ENCODE measurements at regions not wholly inside any gene's neighbourhood (a gene's known extent, or its start where the extent isn't known, plus 50 kb on each side); places are given as distances from the start of the nearest gene placed in this dataset.

DNA sequence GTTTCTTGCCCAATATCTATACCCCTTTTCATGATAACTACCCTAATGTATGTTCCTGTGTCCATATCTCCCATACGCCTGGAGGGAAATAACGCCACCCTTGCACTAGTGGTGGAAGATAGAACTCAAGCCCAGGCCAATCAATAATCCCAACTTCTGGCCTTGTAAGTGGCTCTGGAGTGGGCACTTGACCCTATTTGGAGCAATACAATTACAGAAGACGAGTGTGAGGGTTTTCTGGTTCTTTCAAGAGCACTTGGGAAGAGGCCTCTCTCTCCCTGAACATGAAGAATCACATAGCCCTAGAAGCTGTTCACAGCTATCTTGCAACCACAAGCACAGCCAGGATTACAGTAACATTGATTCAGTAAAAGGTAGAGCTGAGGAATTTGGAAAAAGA is 217.9 kb downstream of the RAB11FIP4 start:
- no peak for TF ChIP-seq POLR2A (IDR thresholded peaks at IDR 0.05; ENCODE audit: low read depth, low read length)
- no peak for TF ChIP-seq CTCF (IDR thresholded peaks at IDR 0.05; ENCODE audit: extremely low read depth in 1 of 2, insufficient read depth in 1 of 2, low read depth in 1 of 2, low read length in 2 of 2)
- TF ChIP-seq, protein P1, sequence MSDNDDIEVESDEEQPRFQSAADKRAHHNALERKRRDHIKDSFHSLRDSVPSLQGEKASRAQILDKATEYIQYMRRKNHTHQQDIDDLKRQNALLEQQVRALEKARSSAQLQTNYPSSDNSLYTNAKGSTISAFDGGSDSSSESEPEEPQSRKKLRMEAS (IDR thresholded peaks at IDR 0.05; ENCODE audit: insufficient read depth, insufficient read length): no peak
- no peak for TF ChIP-seq POLR2AphosphoS5 (IDR thresholded peaks at IDR 0.05; ENCODE audit: insufficient read depth, low read depth, low read length)
- TF ChIP-seq GATA2 (IDR thresholded peaks at IDR 0.05; ENCODE audit: insufficient read depth, insufficient read length, low read depth, low read length): no peak
- no peak for TF ChIP-seq EZH2 (IDR thresholded peaks at IDR 0.05; ENCODE audit: borderline replicate concordance, low read depth, low read length, severe bottlenecking)
- no peak for TF ChIP-seq FOS (IDR thresholded peaks at IDR 0.05; ENCODE audit: borderline replicate concordance, insufficient read depth, low read length)
- no peak for TF ChIP-seq JUN (IDR thresholded peaks at IDR 0.05; ENCODE audit: borderline replicate concordance, insufficient read depth, insufficient read length, low read depth)
